Mesothelial cell of epicardium (in vitro differentiated cells): ENCODE measurements at regions not wholly inside any gene's neighbourhood (a gene's known extent, or its start where the extent isn't known, plus 50 kb on each side); places are given as distances from the start of the nearest gene placed in this dataset.

Experiments used
- DNase-seq, 2 experiments: peaks; one replicate each; pipeline ENCODE4 v3.0.0; 2021; ENCODE audit warnings: low spot score in 2 of 2; ENCODE audit not compliant: unreplicated experiment in 2 of 2
- H3K27ac Mint-ChIP-seq: 2 replicates; pipeline ENCODE4 v1.8.0; 2021; ENCODE audit warnings: mixed read lengths
- H3K27me3 Mint-ChIP-seq: 2 replicates; pipeline ENCODE4 v1.8.0; 2021; ENCODE audit warnings: low read depth, mixed read lengths
- H3K36me3 Mint-ChIP-seq: 2 replicates; pipeline ENCODE4 v1.8.0; 2021; ENCODE audit warnings: mixed read lengths
- H3K4me1 Mint-ChIP-seq: 2 replicates; pipeline ENCODE4 v1.8.0; 2021; ENCODE audit warnings: mixed read lengths
- H3K4me3 Mint-ChIP-seq: 2 replicates; pipeline ENCODE4 v1.8.0; 2021; ENCODE audit warnings: mild to moderate bottlenecking, moderate library complexity, mixed read lengths
- H3K9me3 Mint-ChIP-seq: 2 replicates; pipeline ENCODE4 v1.8.0; 2021; ENCODE audit warnings: mixed read lengths
- TF ChIP-seq, protein P1 (sequence below): fragments of 200-600 bp; sonication (generic); IDR thresholded peaks from one replicate; pipeline ENCODE4 v1.5.0; 2021; ENCODE audit warnings: antibody characterized with exemption; ENCODE audit not compliant: unreplicated experiment

DNA sequence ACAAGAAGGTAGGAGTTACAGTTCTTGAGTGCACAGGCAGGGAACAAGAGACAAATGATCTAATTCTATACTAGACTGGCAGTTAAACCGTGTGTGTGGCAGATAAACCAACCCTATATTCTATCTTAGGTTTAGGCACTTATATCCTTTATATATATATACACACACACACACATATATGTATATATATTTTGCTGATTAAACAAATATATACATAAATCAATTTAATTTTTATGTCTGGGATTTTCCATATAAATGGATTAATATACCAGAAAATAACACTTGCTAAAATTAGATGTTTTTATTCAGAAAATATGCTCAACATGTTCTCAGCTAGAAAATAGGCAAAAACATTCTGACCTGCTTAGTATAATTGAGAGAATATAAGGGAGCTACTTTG, 887.9 kb upstream of the KLHL29 start:
- Mint-ChIP-seq H3K27me3 (no peaks in the 10 kb centered on the region), H3K4me3 (no peak overlapping the region), H3K36me3 (no peaks in the 10 kb centered on the region), H3K9me3 (peaks cover 4% of the 10 kb centered on the region), H3K27ac (no peak overlapping the region), H3K4me1 (peaks cover 11% of the 10 kb centered on the region)
- TF ChIP-seq, protein P1, sequence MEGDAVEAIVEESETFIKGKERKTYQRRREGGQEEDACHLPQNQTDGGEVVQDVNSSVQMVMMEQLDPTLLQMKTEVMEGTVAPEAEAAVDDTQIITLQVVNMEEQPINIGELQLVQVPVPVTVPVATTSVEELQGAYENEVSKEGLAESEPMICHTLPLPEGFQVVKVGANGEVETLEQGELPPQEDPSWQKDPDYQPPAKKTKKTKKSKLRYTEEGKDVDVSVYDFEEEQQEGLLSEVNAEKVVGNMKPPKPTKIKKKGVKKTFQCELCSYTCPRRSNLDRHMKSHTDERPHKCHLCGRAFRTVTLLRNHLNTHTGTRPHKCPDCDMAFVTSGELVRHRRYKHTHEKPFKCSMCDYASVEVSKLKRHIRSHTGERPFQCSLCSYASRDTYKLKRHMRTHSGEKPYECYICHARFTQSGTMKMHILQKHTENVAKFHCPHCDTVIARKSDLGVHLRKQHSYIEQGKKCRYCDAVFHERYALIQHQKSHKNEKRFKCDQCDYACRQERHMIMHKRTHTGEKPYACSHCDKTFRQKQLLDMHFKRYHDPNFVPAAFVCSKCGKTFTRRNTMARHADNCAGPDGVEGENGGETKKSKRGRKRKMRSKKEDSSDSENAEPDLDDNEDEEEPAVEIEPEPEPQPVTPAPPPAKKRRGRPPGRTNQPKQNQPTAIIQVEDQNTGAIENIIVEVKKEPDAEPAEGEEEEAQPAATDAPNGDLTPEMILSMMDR = no peak
- DNase-seq = no peak

DNA sequence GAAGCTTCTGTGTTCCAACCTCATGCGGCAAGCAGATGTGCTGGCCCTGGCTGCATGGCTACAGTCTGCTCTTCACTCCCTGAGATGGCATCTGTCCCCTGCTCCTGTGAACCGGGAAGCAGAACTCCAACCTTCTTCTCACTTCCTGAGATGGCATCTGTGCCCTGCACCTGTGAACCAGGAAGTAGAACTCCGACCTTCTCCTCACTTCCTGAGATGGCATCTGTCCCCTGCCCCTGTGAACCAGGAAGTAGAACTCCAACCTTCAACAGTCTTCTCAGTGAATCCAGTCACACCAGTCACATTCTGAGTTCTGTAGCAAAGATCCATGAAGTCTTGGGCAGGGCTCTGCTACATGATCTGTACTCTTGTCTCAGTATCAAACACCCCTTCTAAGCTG, 887.2 kb upstream of the KLHL29 start:
- Mint-ChIP-seq H3K27ac (no peak overlapping the region), H3K9me3 (peaks cover 4% of the 10 kb centered on the region), H3K27me3 (no peaks in the 10 kb centered on the region), H3K36me3 (no peaks in the 10 kb centered on the region), H3K4me1 (peaks cover 11% of the 10 kb centered on the region), H3K4me3 (no peak overlapping the region)
- TF ChIP-seq, protein P1 = no peak
- DNase-seq = no peak

DNA sequence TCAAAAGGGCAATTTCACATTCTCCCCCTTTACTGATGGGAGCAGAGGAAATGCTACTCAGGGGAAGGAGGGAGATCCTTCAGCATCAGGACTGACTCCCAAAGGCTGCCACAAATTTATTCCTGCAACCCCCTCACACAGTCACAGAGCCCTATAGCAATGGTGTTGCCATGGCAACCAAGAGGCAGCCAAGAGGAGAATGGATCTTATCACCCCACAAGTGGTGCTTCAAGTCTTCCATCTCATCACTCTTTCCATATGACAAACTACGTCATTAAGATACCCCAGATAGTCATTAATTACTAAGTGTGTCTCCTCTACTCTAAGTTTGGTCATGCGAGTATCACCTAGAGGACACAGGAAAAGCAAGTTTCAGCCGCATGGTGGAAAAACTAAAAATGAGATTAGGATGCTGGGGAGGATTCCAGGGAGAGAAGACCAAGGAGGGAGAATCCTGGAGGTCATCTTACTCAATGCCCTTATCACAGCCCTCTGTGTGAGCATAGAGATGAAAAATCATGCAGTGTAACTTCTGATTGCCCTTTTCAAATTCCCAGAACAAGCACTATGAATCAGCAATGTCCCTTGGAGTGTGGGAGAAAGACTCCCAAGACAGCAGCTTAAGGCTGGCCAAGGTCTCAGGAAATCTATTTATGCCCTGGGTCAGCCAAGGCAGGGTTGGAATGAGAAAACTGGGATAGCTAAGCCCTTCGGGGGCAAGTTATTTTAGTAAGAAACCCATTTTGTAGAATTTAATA, 885.7 kb upstream of the KLHL29 start:
- Mint-ChIP-seq H3K27ac (no peak overlapping the region), H3K9me3 (peaks cover 4% of the 10 kb centered on the region), H3K4me1 (peaks cover 11% of the 10 kb centered on the region), H3K27me3 (no peaks in the 10 kb centered on the region), H3K36me3 (no peaks in the 10 kb centered on the region), H3K4me3 (no peak overlapping the region)
- TF ChIP-seq, protein P1 = no peak
- no peak for DNase-seq

DNA sequence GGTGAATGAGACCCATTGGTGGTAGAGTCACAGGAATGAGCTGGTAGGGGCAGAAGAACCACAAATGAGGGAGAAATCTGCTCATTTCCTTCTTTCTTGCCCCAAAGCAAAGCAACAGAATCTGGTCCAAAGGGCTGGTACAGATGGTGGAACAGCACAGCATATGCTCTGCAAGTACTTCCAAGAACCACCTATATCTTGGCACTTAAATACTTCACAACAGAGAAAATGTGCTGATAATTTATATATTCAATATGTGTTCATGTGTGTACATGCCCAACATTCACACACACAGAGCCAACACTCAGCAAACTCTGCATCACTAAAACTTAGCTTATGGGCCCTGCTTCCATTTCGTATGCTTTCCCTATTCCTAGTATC, 884.4 kb upstream of the KLHL29 start:
- Mint-ChIP-seq H3K9me3 (no peaks in the 10 kb centered on the region), H3K36me3 (no peaks in the 10 kb centered on the region), H3K4me1 (peaks cover 11% of the 10 kb centered on the region), H3K27ac (no peak overlapping the region), H3K4me3 (no peak overlapping the region), H3K27me3 (peaks cover 2% of the 10 kb centered on the region)
- DNase-seq = no peak
- TF ChIP-seq, protein P1 = no peak

DNA sequence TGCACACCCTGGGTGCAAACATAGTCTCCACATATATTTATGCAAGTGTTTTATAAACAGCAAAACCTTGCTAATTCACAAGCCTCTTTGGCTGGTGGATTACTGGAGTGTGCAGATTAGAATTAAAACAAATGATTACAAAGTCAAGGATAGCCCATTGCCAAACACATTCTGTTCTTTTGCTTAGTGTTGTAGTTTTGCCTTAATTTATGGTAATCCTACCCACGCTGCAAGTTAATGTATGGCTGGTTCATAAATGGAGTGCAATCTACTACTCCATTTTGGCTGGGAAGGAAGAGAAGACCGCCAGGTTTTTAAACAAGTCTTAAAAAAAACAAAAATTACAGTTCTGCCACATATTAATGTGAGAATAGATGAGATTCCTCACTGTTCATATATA, 883.1 kb upstream of the KLHL29 start:
- TF ChIP-seq, protein P1 = no peak

More for the DNA sequence above, 883.1 kb upstream of the KLHL29 start:
- H3K4me1 Mint-ChIP-seq = peaks cover 11% of the 10 kb centered on the region
- no peaks in the 10 kb centered on the region for H3K9me3 Mint-ChIP-seq
- no peak overlapping the region for H3K4me3 Mint-ChIP-seq
- H3K27ac Mint-ChIP-seq = no peak overlapping the region
- DNase-seq = no peak
- no peaks in the 10 kb centered on the region for H3K36me3 Mint-ChIP-seq
- H3K27me3 Mint-ChIP-seq = peaks cover 2% of the 10 kb centered on the region
